ENCODE measurements at regions not wholly inside any gene's neighbourhood (a gene's known extent, or its start where the extent isn't known, plus 50 kb on each side); places are given as distances from the start of the nearest gene placed in this dataset.

DNA sequence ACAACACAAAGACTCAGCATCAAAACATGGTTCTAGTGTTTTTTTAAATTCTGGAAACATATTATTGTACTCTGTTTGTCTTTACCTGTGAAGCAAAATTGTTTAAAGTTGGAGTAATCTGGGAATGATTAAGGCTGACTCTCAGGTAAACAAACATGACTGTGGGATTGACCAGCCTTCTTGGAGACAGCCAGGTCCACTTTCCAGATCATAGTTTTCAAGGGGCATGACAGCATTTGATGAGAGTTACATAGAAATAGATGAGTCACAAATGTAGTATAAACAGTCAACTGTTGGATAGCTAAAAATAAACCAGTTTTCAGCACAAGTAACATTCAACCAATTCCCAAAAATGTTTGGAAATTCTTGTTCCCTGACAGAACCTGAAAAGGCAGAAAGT lies 1680.9 kb downstream of the OLFM4 start:
- TF ChIP-seq POLR2A (IDR thresholded peaks at IDR 0.05) (no peak), CTCF (IDR thresholded peaks at IDR 0.05) (no peak), POLR2AphosphoS5 (IDR thresholded peaks at IDR 0.05) (no peak), EP300 (IDR thresholded peaks at IDR 0.05) (no peak)

Data from sigmoid colon (tissue), 4 donors.